ENCODE measurements at regions not wholly inside any gene's neighbourhood (a gene's known extent, or its start where the extent isn't known, plus 50 kb on each side); places are given as distances from the start of the nearest gene placed in this dataset.

DNA sequence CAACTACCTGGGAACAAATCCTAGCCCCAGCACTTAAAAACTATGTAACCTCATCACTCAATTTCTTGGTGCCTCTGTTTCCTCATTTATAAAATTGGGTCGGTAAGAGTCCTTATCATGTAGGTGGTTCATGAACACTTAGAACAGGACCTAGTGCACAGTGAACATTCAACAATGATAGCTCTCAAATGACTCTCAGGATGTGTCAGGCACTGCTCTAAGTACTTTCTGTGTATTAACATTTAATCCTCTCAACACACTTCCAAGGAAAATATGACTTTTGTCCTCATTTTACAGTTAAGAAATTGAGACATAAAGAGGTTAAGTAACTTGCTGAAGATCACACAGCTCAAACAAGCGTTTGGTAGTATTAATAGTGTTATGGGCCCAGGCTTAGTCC lies 202.1 kb upstream of the KLF4 start:
- no peak overlapping the region for H3K4me3 ChIP-seq (replicated peaks; ENCODE audit: low read depth, low read length)
- TF ChIP-seq, protein P1, sequence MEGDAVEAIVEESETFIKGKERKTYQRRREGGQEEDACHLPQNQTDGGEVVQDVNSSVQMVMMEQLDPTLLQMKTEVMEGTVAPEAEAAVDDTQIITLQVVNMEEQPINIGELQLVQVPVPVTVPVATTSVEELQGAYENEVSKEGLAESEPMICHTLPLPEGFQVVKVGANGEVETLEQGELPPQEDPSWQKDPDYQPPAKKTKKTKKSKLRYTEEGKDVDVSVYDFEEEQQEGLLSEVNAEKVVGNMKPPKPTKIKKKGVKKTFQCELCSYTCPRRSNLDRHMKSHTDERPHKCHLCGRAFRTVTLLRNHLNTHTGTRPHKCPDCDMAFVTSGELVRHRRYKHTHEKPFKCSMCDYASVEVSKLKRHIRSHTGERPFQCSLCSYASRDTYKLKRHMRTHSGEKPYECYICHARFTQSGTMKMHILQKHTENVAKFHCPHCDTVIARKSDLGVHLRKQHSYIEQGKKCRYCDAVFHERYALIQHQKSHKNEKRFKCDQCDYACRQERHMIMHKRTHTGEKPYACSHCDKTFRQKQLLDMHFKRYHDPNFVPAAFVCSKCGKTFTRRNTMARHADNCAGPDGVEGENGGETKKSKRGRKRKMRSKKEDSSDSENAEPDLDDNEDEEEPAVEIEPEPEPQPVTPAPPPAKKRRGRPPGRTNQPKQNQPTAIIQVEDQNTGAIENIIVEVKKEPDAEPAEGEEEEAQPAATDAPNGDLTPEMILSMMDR (IDR thresholded peaks at IDR 0.05; ENCODE audit: low read depth, low read length, missing control alignments), result no peak
- no peak for DNase-seq (ENCODE audit: extremely low read depth, low read depth)

- TF ChIP-seq, protein P1 (IDR thresholded peaks at IDR 0.05; ENCODE audit: low read depth, low read length, missing control alignments), result no peak
- no peak overlapping the region for H3K4me3 ChIP-seq (replicated peaks; ENCODE audit: low read depth, low read length)
- no peak for DNase-seq (ENCODE audit: extremely low read depth, low read depth)
These were observed 200.5 kb upstream of the KLF4 start for GRCh38 chr9:107690021-107690420.

DNA sequence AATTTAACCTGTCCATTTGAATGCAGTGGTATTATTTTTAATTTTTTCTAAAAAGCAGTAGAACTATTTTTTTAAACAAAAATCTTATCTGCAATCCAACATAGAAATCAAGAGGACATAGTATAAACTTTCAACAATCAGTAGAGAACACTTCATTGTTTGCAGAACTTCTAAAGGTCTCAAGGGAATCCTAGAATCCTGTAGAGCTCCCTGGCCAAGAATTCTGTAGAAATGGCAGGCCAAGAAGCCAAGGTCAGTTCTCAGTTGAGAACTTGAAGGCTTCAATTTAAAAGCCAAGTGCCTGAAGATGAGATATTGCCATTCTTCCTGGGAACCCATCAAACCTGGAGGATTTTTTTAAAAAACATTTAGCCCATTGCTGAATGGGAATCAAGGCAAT lies 199.2 kb upstream of the KLF4 start:
- TF ChIP-seq, protein P1 (IDR thresholded peaks at IDR 0.05; ENCODE audit: low read depth, low read length, missing control alignments), result no peak
- H3K4me3 ChIP-seq (replicated peaks; ENCODE audit: low read depth, low read length), result no peak overlapping the region
- DNase-seq (ENCODE audit: extremely low read depth, low read depth), result no peak

- TF ChIP-seq, protein P1 (IDR thresholded peaks at IDR 0.05; ENCODE audit: low read depth, low read length, missing control alignments), result no peak
- no peak for DNase-seq (ENCODE audit: extremely low read depth, low read depth)
- H3K4me3 ChIP-seq (replicated peaks; ENCODE audit: low read depth, low read length), result no peak overlapping the region
These were observed 196.3 kb upstream of the KLF4 start for GRCh38 chr9:107685901-107686300.

GRCh38 chr9:107685376-107685775 lies 195.8 kb upstream of the KLF4 start:
- TF ChIP-seq, protein P1 (IDR thresholded peaks at IDR 0.05; ENCODE audit: low read depth, low read length, missing control alignments), result no peak

DNA sequence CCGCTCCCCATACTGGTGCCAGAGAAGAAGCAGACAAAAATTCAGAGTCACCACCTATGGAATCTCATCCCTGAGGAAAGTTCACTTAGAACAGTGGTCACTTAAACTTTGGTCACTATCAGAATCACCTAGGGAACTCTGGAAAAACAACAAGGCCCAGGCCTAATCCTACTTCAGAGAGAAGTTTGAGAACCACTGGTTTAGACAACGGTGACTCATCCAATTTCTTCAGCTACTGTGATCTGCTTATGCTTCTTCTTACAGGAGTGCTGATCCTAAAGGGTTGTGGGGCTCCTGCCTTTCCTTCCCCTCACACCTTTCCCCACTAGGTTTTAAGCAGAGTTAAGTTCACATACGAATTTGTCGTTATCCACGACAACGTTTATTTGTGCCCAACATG lies 194.7 kb upstream of the KLF4 start:
- no peak for DNase-seq (ENCODE audit: extremely low read depth, low read depth)
- TF ChIP-seq, protein P1 (IDR thresholded peaks at IDR 0.05; ENCODE audit: low read depth, low read length, missing control alignments), result no peak
- no peak overlapping the region for H3K4me3 ChIP-seq (replicated peaks; ENCODE audit: low read depth, low read length)

More at GRCh38 chr9:107685376-107685775, 195.8 kb upstream of the KLF4 start:
- DNase-seq (ENCODE audit: extremely low read depth, low read depth), result no peak
- H3K4me3 ChIP-seq (replicated peaks; ENCODE audit: low read depth, low read length), result no peak overlapping the region

GRCh38 chr9:107683566-107683965 lies 194.0 kb upstream of the KLF4 start:
- H3K4me3 ChIP-seq (replicated peaks; ENCODE audit: low read depth, low read length), result no peak overlapping the region
- no peak for DNase-seq (ENCODE audit: extremely low read depth, low read depth)
- TF ChIP-seq, protein P1 (IDR thresholded peaks at IDR 0.05; ENCODE audit: low read depth, low read length, missing control alignments), result no peak

All from HFF-Myc (cell line).